A549 (cell line): ENCODE measurements at regions not wholly inside any gene's neighbourhood (a gene's known extent, or its start where the extent isn't known, plus 50 kb on each side); places are given as distances from the start of the nearest gene placed in this dataset.

ENCODE experiments used
- CBX8 ChIP-seq: fragments of 200-600 bp; sonication (generic); IDR thresholded peaks from 2 replicates; pipeline ENCODE4 v1.6.1; 2016
- NR3C1 ChIP-seq: fragments of >200 bp; sonication (Bioruptor Twin); formaldehyde crosslinking; IDR thresholded peaks from 3 replicates; pipeline ENCODE4 v1.6.1; 2017
- TF ChIP-seq, protein P1 (sequence below): fragments of >200 bp; sonication (Bioruptor Twin); formaldehyde crosslinking; IDR thresholded peaks from 3 replicates; pipeline ENCODE4 v1.5.1; 2016

DNA sequence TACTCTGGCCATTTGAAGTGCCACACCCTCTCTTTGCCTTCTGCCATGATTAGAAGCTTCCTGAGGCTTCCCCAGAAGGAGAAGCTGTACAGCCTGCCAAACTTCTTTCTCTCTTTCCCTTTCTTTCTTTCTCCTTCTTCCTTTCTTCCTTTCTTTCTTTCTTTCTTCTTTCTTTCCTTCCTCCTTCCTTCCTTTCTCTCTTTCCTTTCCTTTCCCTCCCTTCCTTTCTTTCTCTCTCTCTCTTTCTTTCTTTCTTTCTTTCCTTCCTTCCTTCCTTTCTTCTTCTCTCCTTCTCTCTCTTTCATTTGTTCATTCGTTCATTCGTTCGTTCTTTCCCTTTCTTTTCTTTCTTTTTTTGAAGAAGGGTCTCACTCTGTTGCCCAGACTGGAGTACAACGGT is 931.0 kb downstream of the TTLL7 start:
- TF ChIP-seq, protein P1, sequence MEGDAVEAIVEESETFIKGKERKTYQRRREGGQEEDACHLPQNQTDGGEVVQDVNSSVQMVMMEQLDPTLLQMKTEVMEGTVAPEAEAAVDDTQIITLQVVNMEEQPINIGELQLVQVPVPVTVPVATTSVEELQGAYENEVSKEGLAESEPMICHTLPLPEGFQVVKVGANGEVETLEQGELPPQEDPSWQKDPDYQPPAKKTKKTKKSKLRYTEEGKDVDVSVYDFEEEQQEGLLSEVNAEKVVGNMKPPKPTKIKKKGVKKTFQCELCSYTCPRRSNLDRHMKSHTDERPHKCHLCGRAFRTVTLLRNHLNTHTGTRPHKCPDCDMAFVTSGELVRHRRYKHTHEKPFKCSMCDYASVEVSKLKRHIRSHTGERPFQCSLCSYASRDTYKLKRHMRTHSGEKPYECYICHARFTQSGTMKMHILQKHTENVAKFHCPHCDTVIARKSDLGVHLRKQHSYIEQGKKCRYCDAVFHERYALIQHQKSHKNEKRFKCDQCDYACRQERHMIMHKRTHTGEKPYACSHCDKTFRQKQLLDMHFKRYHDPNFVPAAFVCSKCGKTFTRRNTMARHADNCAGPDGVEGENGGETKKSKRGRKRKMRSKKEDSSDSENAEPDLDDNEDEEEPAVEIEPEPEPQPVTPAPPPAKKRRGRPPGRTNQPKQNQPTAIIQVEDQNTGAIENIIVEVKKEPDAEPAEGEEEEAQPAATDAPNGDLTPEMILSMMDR: no peak
- TF ChIP-seq NR3C1: no peak
- TF ChIP-seq CBX8: no peak
